ENCODE measurements at regions not wholly inside any gene's neighbourhood (a gene's known extent, or its start where the extent isn't known, plus 50 kb on each side); places are given as distances from the start of the nearest gene placed in this dataset.

DNA sequence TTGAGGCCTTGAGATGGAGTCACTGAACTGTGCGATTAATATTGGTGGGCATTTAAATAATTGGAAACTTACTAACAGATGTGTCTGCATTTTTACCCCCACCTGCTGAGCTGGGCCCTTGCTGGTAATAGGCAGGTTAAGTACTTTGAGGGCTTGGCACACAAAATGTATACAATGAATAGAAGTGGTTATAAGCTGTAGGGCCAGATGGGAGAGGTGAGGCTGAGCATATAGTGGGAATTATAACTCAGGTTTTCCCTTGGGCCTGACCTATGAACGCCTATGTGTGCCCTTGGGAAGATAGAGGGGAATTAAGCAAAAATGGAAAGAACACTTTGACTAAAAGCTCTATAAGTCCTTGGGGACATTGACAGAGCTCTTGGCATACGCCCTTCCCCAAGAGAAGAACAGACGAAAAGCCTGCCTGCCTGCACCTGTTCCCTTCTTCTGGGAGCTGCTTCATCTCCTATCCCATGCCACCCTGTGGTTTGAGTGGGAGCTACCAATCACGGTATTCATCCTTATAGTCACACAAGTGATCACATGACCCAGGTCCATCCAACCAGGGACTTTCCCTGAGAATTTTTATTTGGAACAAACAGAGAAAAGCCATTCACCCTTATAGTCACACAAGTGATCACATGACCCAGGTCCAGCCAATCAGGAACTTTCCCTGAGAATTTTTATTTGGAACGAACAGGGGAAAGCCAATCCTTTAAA is 260.7 kb upstream of the CSF3R start:
- H3K9me3 ChIP-seq (ENCODE audit: control insufficient read depth, insufficient read depth, low read length), result no peaks in the 10 kb centered on the region
- WGBS (ENCODE audit: insufficient coverage), result 77% methylated on average over 3 of the region's 6 CpGs
- H3K4me3 ChIP-seq (ENCODE audit: low read depth, low read length), result no peak overlapping the region
- no peak for DNase-seq (ENCODE audit: low read depth in 4 of 6, low spot score in 6 of 6)
- no peak overlapping the region for H3K27ac ChIP-seq (ENCODE audit: low read depth, low read length)
- H3K36me3 ChIP-seq (ENCODE audit: control insufficient read depth, insufficient read depth, low read length), result no peaks in the 10 kb centered on the region
- peaks cover 2% of the 10 kb centered on the region for H3K27me3 ChIP-seq (ENCODE audit: control insufficient read depth, insufficient read depth, low read length)
- no peaks in the 10 kb centered on the region for H3K4me1 ChIP-seq (ENCODE audit: control insufficient read depth, insufficient read depth, low read length)

DNA sequence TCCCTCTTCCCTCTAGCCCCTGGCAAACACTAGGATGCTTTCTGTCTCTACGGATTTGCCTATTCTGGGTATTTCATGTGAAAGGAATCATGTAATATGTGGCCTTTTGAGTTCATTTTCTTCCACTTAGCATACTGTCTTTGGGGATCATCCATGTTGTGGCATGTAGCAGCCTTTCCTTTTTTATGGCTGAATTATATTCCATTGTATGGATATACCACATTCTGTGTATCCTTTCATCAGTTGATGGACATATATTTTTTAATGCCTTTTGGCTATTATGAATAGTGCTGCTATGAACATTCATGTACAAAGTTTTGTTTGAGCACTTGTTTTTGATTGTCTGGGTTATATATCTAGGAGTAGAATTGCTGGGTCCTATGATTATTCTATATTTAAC is 258.4 kb upstream of the CSF3R start:
- Histone ChIP-seq H3K4me1 (ENCODE audit: control insufficient read depth, insufficient read depth, low read length) (peaks cover 9% of the 10 kb centered on the region), H3K9me3 (ENCODE audit: control insufficient read depth, insufficient read depth, low read length) (no peaks in the 10 kb centered on the region), H3K27me3 (ENCODE audit: control insufficient read depth, insufficient read depth, low read length) (peaks cover 14% of the 10 kb centered on the region), H3K36me3 (ENCODE audit: control insufficient read depth, insufficient read depth, low read length) (no peaks in the 10 kb centered on the region), H3K27ac (ENCODE audit: low read depth, low read length) (no peak overlapping the region), H3K4me3 (ENCODE audit: low read depth, low read length) (no peak overlapping the region)
- DNase-seq (ENCODE audit: low read depth in 4 of 6, low spot score in 6 of 6), result no peak
- WGBS (ENCODE audit: insufficient coverage), result no CpG with 5 or more reads among the region's 1 CpG

DNA sequence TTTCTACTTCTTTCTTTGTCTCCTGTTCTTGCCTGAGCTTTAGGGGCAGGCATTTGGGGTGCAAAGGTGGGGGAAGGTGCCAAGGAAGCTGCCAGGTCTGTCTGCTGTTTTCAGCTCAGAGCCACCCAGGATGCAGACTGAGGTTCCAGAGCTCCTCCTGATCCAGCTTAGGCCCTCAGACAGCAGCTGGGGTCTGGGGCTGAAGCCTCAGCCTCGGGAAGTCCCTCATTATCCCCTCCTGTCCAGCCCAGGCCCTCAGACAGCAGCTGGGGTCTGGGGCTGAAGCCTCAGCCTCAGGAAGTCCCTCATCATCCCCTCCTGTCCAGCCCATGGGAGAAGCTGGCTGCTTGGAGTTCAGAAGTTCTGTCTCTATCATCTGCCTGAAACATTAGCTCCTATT is 257.7 kb upstream of the CSF3R start:
- no peak overlapping the region for H3K4me3 ChIP-seq (ENCODE audit: low read depth, low read length)
- 29% methylated on average over 1 of the region's 1 CpG for WGBS (ENCODE audit: insufficient coverage)
- DNase-seq (ENCODE audit: low read depth in 4 of 6, low spot score in 6 of 6), result no peak
- H3K27me3 ChIP-seq (ENCODE audit: control insufficient read depth, insufficient read depth, low read length), result peaks cover 14% of the 10 kb centered on the region
- no peaks in the 10 kb centered on the region for H3K36me3 ChIP-seq (ENCODE audit: control insufficient read depth, insufficient read depth, low read length)
- peaks cover 11% of the 10 kb centered on the region for H3K4me1 ChIP-seq (ENCODE audit: control insufficient read depth, insufficient read depth, low read length)
- no peaks in the 10 kb centered on the region for H3K9me3 ChIP-seq (ENCODE audit: control insufficient read depth, insufficient read depth, low read length)
- H3K27ac ChIP-seq (ENCODE audit: low read depth, low read length), result no peak overlapping the region

DNA sequence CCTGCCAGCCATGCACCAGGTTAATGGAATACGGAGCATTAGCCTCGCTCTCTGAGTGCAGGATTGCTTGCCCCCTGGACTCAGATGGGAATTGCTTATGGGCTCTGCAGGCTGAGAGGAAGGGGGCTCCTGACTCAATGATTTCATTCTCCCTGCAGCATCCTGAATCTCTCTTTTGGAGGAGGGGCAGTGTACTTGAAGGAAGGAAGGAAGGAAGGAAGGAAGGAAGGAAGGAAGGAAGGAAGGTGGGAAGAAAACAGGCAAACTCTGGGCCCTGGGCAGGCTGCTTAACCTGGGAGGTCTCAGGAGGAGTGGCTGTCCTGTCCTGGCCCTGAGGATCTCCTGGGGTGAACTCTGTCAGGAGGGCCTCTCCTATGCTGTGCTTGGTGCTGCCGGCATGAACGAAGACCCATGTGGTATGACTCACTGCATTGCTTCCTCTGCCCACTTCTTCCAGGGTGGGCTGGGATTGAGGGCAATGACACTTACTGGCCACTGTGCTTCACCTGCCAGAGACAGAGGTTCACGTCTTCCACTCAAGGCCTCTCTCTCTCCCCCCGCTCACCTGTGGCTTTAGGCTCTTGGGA is 257.1 kb upstream of the CSF3R start:
- Histone ChIP-seq H3K27me3 (ENCODE audit: control insufficient read depth, insufficient read depth, low read length) (peaks cover 14% of the 10 kb centered on the region), H3K27ac (ENCODE audit: low read depth, low read length) (no peak overlapping the region), H3K9me3 (ENCODE audit: control insufficient read depth, insufficient read depth, low read length) (no peaks in the 10 kb centered on the region), H3K4me1 (ENCODE audit: control insufficient read depth, insufficient read depth, low read length) (peaks cover 11% of the 10 kb centered on the region), H3K4me3 (ENCODE audit: low read depth, low read length) (no peak overlapping the region), H3K36me3 (ENCODE audit: control insufficient read depth, insufficient read depth, low read length) (no peaks in the 10 kb centered on the region)
- no peak for DNase-seq (ENCODE audit: low read depth in 4 of 6, low spot score in 6 of 6)
- WGBS (ENCODE audit: insufficient coverage), result 50% methylated on average over 2 of the region's 6 CpGs

DNA sequence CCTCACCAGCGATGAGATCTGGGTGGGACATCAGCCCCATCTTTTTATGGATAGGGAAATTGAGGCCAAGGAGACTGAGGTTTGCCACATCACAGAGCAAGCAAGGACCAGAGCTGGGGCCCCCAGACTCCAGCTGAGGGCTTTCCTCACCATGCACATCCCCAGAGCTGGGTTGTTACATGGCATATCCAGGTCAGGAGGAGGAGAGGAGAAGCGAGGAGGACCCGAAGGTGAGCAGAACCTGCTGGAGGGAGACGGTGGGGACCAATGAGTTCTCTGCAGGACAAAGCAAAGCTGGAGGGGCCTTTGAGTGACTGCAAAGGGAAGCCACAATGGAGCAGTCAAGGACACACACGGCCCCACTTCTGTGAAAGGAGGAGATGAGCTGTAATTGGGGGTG is 255.5 kb upstream of the CSF3R start:
- 76% methylated on average over 5 of the region's 5 CpGs for WGBS (ENCODE audit: insufficient coverage)
- no peaks in the 10 kb centered on the region for H3K36me3 ChIP-seq (ENCODE audit: control insufficient read depth, insufficient read depth, low read length)
- H3K4me3 ChIP-seq (ENCODE audit: low read depth, low read length), result no peak overlapping the region
- no peaks in the 10 kb centered on the region for H3K9me3 ChIP-seq (ENCODE audit: control insufficient read depth, insufficient read depth, low read length)
- H3K27ac ChIP-seq (ENCODE audit: low read depth, low read length), result no peak overlapping the region
- peaks cover 11% of the 10 kb centered on the region for H3K4me1 ChIP-seq (ENCODE audit: control insufficient read depth, insufficient read depth, low read length)
- no peak for DNase-seq (ENCODE audit: low read depth in 4 of 6, low spot score in 6 of 6)
- peaks cover 14% of the 10 kb centered on the region for H3K27me3 ChIP-seq (ENCODE audit: control insufficient read depth, insufficient read depth, low read length)

DNA sequence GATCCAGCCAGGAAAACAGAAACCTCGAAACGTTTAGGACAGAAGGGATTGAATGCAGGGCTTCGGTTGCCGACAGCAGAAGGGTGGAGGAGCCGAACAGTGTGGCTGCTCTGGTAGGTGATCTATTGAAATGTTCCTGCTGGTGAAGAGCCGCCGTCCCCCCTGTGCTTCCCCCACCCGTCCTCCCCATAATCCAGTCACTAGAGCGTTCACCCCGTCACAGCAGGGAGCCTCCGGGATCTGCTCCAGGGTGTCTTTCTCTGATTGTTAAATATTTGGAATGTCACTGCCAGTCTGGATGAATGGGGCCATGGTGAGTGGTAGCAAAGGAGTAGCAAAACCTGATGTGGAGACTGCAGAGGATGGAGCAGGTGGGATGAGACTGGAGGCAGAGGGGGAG is 255.1 kb upstream of the CSF3R start:
- Histone ChIP-seq H3K27ac (ENCODE audit: low read depth, low read length) (no peak overlapping the region), H3K27me3 (ENCODE audit: control insufficient read depth, insufficient read depth, low read length) (peaks cover 14% of the 10 kb centered on the region), H3K4me1 (ENCODE audit: control insufficient read depth, insufficient read depth, low read length) (peaks cover 11% of the 10 kb centered on the region), H3K4me3 (ENCODE audit: low read depth, low read length) (no peak overlapping the region), H3K36me3 (ENCODE audit: control insufficient read depth, insufficient read depth, low read length) (no peaks in the 10 kb centered on the region), H3K9me3 (ENCODE audit: control insufficient read depth, insufficient read depth, low read length) (no peaks in the 10 kb centered on the region)
- DNase-seq (ENCODE audit: low read depth in 4 of 6, low spot score in 6 of 6), result peak in 2 of 6 donors; percentile 42 to 49
- 25% methylated on average over 6 of the region's 11 CpGs for WGBS (ENCODE audit: insufficient coverage)

DNA sequence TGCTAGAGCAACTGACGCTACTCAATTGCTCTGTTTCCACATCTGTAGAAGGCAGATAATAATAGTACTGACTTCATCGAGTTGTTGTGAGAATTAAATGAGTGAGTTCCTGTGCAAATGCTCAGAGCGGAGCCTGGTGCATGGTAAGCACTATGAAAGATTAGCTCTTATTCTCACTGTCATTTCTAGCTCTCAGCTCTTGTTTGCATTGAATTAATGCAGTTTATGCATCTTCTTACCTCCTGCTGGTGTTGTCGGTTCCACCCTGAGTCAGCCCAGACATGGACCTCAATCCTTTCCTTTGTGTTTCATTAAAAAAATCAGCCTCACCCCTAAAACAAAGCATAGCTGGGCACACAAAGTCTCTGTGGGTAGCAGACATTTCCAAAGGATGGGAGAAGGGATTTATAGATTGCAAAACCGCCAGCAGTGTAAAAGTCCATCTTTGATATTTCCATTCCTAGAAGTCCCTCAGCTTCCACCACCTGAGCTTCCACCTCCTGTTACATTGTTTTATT is 254.4 kb upstream of the CSF3R start:
- Histone ChIP-seq H3K27me3 (ENCODE audit: control insufficient read depth, insufficient read depth, low read length) (peaks cover 14% of the 10 kb centered on the region), H3K27ac (ENCODE audit: low read depth, low read length) (no peak overlapping the region), H3K4me1 (ENCODE audit: control insufficient read depth, insufficient read depth, low read length) (peaks cover 11% of the 10 kb centered on the region), H3K36me3 (ENCODE audit: control insufficient read depth, insufficient read depth, low read length) (no peaks in the 10 kb centered on the region), H3K4me3 (ENCODE audit: low read depth, low read length) (no peak overlapping the region), H3K9me3 (ENCODE audit: control insufficient read depth, insufficient read depth, low read length) (no peaks in the 10 kb centered on the region)
- 48% methylated on average over 4 of the region's 5 CpGs for WGBS (ENCODE audit: insufficient coverage)
- DNase-seq (ENCODE audit: low read depth in 4 of 6, low spot score in 6 of 6), result no peak

DNA sequence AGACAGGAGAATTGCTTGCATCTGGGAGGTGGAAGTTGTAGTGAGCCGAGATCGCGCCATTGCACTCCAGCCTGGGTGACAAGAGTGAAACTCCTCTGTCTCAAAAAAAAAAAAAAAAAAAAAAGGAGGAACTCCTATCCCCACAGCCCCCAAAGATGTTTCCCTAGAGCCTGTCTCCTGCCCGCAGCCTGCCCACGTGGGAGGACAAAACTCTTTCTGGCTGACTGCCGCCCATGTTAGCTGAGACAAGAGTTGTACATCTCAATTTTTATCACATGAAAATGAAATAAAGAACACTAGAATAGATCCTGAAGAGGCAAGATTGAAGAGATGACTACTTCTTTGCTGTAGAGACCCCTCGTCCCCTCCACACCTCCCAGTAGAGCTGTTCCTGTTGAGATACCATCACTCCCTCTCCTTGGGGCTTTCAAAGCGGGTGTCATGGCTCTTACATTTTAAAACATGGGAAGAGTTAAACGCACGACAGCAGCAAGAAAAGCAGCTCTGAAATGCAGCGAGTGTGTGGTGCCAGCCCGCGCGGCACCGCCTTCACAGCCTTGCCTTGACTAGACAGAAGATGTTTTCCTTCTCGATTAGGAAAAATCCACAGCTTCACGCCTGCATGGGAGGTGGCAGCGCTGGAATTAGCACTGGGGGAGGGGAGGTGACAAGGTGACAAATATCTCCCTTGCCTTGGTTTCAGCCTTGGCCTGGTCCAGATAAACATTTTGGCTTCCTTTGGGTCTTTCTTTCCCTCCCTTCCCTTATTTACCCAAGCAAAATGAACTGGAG is 253.4 kb upstream of the CSF3R start:
- peak in 2 of 6 donors; percentile 26 to 62 for DNase-seq (ENCODE audit: low read depth in 4 of 6, low spot score in 6 of 6)
- H3K36me3 ChIP-seq (ENCODE audit: control insufficient read depth, insufficient read depth, low read length), result no peaks in the 10 kb centered on the region
- 63% methylated on average over 8 of the region's 18 CpGs for WGBS (ENCODE audit: insufficient coverage)
- H3K4me1 ChIP-seq (ENCODE audit: control insufficient read depth, insufficient read depth, low read length), result peaks cover 11% of the 10 kb centered on the region
- no peak overlapping the region for H3K27ac ChIP-seq (ENCODE audit: low read depth, low read length)
- no peak overlapping the region for H3K4me3 ChIP-seq (ENCODE audit: low read depth, low read length)
- H3K9me3 ChIP-seq (ENCODE audit: control insufficient read depth, insufficient read depth, low read length), result no peaks in the 10 kb centered on the region
- H3K27me3 ChIP-seq (ENCODE audit: control insufficient read depth, insufficient read depth, low read length), result peaks cover 14% of the 10 kb centered on the region

DNA sequence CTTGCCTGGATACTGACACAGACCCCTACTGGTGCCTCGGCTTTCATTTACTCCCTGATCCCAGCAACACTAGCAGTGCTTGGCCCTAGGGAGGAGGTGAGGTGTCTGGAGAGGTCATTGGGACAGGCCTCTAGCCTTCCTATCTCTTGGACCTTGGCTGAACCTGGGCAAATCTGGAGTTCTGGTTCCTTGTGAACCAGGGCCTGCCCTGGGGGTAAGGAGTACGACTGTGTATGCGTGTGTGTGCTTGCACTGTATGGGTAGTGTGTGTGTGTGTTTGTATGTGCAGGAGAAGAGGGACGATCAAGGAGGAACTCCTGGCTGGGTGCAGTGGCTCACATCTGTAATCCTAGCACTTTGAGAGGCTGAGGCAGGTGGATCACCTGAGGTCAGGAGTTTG is 252.7 kb upstream of the CSF3R start:
- peaks cover 11% of the 10 kb centered on the region for H3K4me1 ChIP-seq (ENCODE audit: control insufficient read depth, insufficient read depth, low read length)
- H3K4me3 ChIP-seq (ENCODE audit: low read depth, low read length), result no peak overlapping the region
- H3K27ac ChIP-seq (ENCODE audit: low read depth, low read length), result no peak overlapping the region
- H3K9me3 ChIP-seq (ENCODE audit: control insufficient read depth, insufficient read depth, low read length), result no peaks in the 10 kb centered on the region
- 87% methylated on average over 3 of the region's 4 CpGs for WGBS (ENCODE audit: insufficient coverage)
- DNase-seq (ENCODE audit: low read depth in 4 of 6, low spot score in 6 of 6), result no peak
- H3K27me3 ChIP-seq (ENCODE audit: control insufficient read depth, insufficient read depth, low read length), result peaks cover 14% of the 10 kb centered on the region
- H3K36me3 ChIP-seq (ENCODE audit: control insufficient read depth, insufficient read depth, low read length), result no peaks in the 10 kb centered on the region
